Testis (tissue), 2 donors: ENCODE measurements at regions not wholly inside any gene's neighbourhood (a gene's known extent, or its start where the extent isn't known, plus 50 kb on each side); places are given as distances from the start of the nearest gene placed in this dataset.

ENCODE experiments used
- DNase-seq: peaks from one replicate; pipeline ENCODE4 v3.0.0-alpha.2; 2019
- H3K27ac ChIP-seq, 2 donors: fragments of 200-600 bp; sonication (generic); one replicate each; pipeline ENCODE4 v1.5.1; 2019
- H3K27me3 ChIP-seq: fragments of 200-600 bp; sonication (generic); one replicate; pipeline ENCODE4 v1.5.1; 2019
- H3K36me3 ChIP-seq: fragments of 200-600 bp; sonication (generic); one replicate; pipeline ENCODE4 v1.5.1; 2017; ENCODE audit warnings: low read depth; ENCODE audit errors: missing control alignments
- H3K4me1 ChIP-seq: fragments of 200-600 bp; sonication (generic); one replicate; pipeline ENCODE4 v1.5.1; 2019
- H3K4me3 ChIP-seq, 2 donors: fragments of 200-600 bp; sonication (generic); one replicate each; pipeline ENCODE4 v1.5.1; 2017 to 2019
- H3K9me3 ChIP-seq: fragments of 200-600 bp; sonication (generic); one replicate; pipeline ENCODE4 v1.5.1; 2017
- CTCF ChIP-seq, 3 experiments: fragments of 450-650 bp in 2 of 3; fragments of 200-600 bp in 1 of 3; sonication (generic) in 1 of 3; IDR thresholded peaks; one replicate each; pipeline ENCODE4 v1.5.1; 2016 to 2019; ENCODE audit warnings: antibody characterized with exemption in 3 of 3, mild to moderate bottlenecking in 2 of 3, moderate library complexity in 1 of 3
- POLR2A ChIP-seq: fragments of 450-650 bp; IDR thresholded peaks from one replicate; pipeline ENCODE4 v1.6.1; 2017; ENCODE audit warnings: antibody characterized with exemption, mild to moderate bottlenecking, moderate library complexity
- WGBS, 2 donors: methylation state at CpG; one replicate each; pipeline ENCODE4 v1.1.5; 2018; 5-methylcytosine and 5-hydroxymethylcytosine counted together
- intact Hi-C: fragments of 100-400 bp; cut with DNase I; formaldehyde crosslinking; loops from one replicate; pipeline ENCODE4 v1.15.1; 2023; ENCODE audit warnings: low total_unique reads

- intact Hi-C loops, result no loop called here
- TF ChIP-seq POLR2A (no peak), CTCF (IDR thresholded peaks at IDR 0.05) (no peak)
- H3K27ac ChIP-seq, result no peak overlapping the region
- H3K27me3 ChIP-seq, result no peaks in the 10 kb centered on the region
- no peaks in the 10 kb centered on the region for H3K36me3 ChIP-seq
- H3K4me3 ChIP-seq, result no peak overlapping the region
- no peak for DNase-seq
- no peaks in the 10 kb centered on the region for H3K4me1 ChIP-seq
- WGBS, 2 donors, result 79 to 95% methylated on average over 1 of the region's 1 CpG
- no peaks in the 10 kb centered on the region for H3K9me3 ChIP-seq
These were observed 583.8 kb upstream of the NECTIN3 start for GRCh38 chr3:110487840-110488239.

GRCh38 chr3:110491413-110491812 lies 580.2 kb upstream of the NECTIN3 start:
- H3K27ac ChIP-seq, result no peak overlapping the region
- TF ChIP-seq CTCF (IDR thresholded peaks at IDR 0.05) (no peak), POLR2A (no peak)
- DNase-seq, result no peak
- no peaks in the 10 kb centered on the region for H3K9me3 ChIP-seq
- WGBS, 2 donors, result 84 to 89% methylated on average over 4 of the region's 4 CpGs
- H3K4me3 ChIP-seq, result no peak overlapping the region
- no peaks in the 10 kb centered on the region for H3K27me3 ChIP-seq
- no peaks in the 10 kb centered on the region for H3K4me1 ChIP-seq
- H3K36me3 ChIP-seq, result no peaks in the 10 kb centered on the region
- intact Hi-C loops, result no loop called here

GRCh38 chr3:110492876-110493275 lies 578.7 kb upstream of the NECTIN3 start:
- H3K9me3 ChIP-seq, result no peaks in the 10 kb centered on the region
- no peaks in the 10 kb centered on the region for H3K4me1 ChIP-seq
- no peak for TF ChIP-seq POLR2A
- no peaks in the 10 kb centered on the region for H3K36me3 ChIP-seq
- no peaks in the 10 kb centered on the region for H3K27me3 ChIP-seq
- intact Hi-C loops, result no loop called here
- H3K27ac ChIP-seq, result no peak overlapping the region
- 47 to 59% methylated on average over 2 of the region's 2 CpGs for WGBS, 2 donors
- DNase-seq, result no peak
- no peak overlapping the region for H3K4me3 ChIP-seq

- Histone ChIP-seq H3K36me3 (no peaks in the 10 kb centered on the region), H3K4me3 (no peak overlapping the region), H3K4me1 (no peaks in the 10 kb centered on the region), H3K9me3 (no peaks in the 10 kb centered on the region), H3K27me3 (no peaks in the 10 kb centered on the region), H3K27ac (no peak overlapping the region)
- no peak for TF ChIP-seq CTCF (IDR thresholded peaks at IDR 0.05)
- no peak for TF ChIP-seq POLR2A
- intact Hi-C loops, result no loop called here
- no peak for DNase-seq
These were observed 578.1 kb upstream of the NECTIN3 start for GRCh38 chr3:110493438-110494092.

GRCh38 chr3:110494093-110494490 lies 577.5 kb upstream of the NECTIN3 start:
- intact Hi-C loops, result no loop called here
- Histone ChIP-seq H3K27ac (no peak overlapping the region), H3K4me1 (no peaks in the 10 kb centered on the region), H3K36me3 (no peaks in the 10 kb centered on the region), H3K4me3 (no peak overlapping the region), H3K9me3 (no peaks in the 10 kb centered on the region), H3K27me3 (no peaks in the 10 kb centered on the region)
- 80 to 86% methylated on average over 1 of the region's 1 CpG for WGBS, 2 donors
- DNase-seq, result no peak
- TF ChIP-seq CTCF (IDR thresholded peaks at IDR 0.05) (no peak), POLR2A (no peak)
